ENCODE measurements at regions not wholly inside any gene's neighbourhood (a gene's known extent, or its start where the extent isn't known, plus 50 kb on each side); places are given as distances from the start of the nearest gene placed in this dataset.

DNA sequence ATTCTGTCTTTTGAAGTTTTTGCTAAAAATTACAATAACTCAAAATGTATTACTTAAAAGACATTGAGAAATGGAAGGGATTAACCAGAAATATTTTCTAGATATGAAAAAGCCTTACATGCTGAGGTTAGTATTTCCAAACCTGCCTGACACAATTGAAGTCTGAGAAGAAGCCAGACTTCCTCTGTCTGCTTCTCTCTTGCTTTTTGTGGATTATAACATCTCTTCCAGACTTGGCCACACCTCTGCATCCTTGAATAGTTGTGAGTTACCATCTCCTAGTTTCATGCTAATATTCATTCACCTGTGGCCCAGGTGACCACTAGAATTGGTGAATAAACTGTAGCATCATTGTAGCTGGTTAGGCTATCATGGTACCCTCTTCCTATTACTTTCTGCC lies 497.6 kb downstream of the SLC16A7 start:
- H3K9me3 ChIP-seq (ENCODE audit: control insufficient read depth, low read length, poor library complexity, severe bottlenecking), result no peaks in the 10 kb centered on the region
- Mint-ChIP-seq H3K27me3 (no peaks in the 10 kb centered on the region), H3K36me3 (ENCODE audit: low read depth) (no peaks in the 10 kb centered on the region), H3K4me1 (no peaks in the 10 kb centered on the region), H3K27ac (no peak overlapping the region), H3K4me3 (no peak overlapping the region)
- ATAC-seq, result no peak
- no peak for DNase-seq

DNA sequence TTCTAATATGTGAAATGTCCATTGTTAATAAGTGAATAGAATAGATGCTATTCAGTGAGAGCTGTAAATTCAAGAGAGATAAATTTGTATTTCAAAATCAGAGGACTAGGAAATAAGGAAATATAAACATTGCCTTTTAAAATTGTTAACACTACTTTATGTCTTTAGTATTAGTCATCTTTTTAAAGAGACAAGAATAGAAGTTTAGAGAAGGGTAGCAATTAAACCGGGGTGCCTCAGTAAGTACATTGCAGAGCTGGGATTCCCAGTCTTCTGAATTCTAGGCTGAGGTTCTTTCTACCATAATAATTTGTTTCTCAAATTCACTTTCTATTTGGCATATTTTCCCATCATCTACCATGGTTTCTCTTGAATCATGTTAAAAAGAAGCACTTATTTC lies 498.6 kb downstream of the SLC16A7 start:
- no peak for ATAC-seq
- Mint-ChIP-seq H3K27ac (no peak overlapping the region), H3K4me1 (no peaks in the 10 kb centered on the region), H3K4me3 (no peak overlapping the region), H3K27me3 (no peaks in the 10 kb centered on the region), H3K36me3 (ENCODE audit: low read depth) (no peaks in the 10 kb centered on the region)
- no peak for DNase-seq
- no peaks in the 10 kb centered on the region for H3K9me3 ChIP-seq (ENCODE audit: control insufficient read depth, low read length, poor library complexity, severe bottlenecking)

GRCh38 chr12:60096727-60097126 lies 500.9 kb downstream of the SLC16A7 start:
- ATAC-seq (no peak), DNase-seq (no peak)
- H3K36me3 Mint-ChIP-seq (ENCODE audit: low read depth), result no peaks in the 10 kb centered on the region
- H3K4me1 Mint-ChIP-seq, result no peaks in the 10 kb centered on the region
- H3K27ac Mint-ChIP-seq, result no peak overlapping the region
- H3K4me3 Mint-ChIP-seq, result no peak overlapping the region
- H3K9me3 ChIP-seq (ENCODE audit: control insufficient read depth, low read length, poor library complexity, severe bottlenecking), result no peaks in the 10 kb centered on the region
- no peaks in the 10 kb centered on the region for H3K27me3 Mint-ChIP-seq

GRCh38 chr12:60100160-60100559 lies 504.3 kb downstream of the SLC16A7 start:
- H3K27me3 Mint-ChIP-seq, result no peaks in the 10 kb centered on the region
- H3K27ac Mint-ChIP-seq, result no peak overlapping the region
- DNase-seq, result no peak
- no peak overlapping the region for H3K4me3 Mint-ChIP-seq
- no peaks in the 10 kb centered on the region for H3K4me1 Mint-ChIP-seq
- H3K36me3 Mint-ChIP-seq (ENCODE audit: low read depth), result no peaks in the 10 kb centered on the region
- H3K9me3 ChIP-seq (ENCODE audit: control insufficient read depth, low read length, poor library complexity, severe bottlenecking), result no peaks in the 10 kb centered on the region
- no peak for ATAC-seq

- ATAC-seq, result no peak
- no peak for DNase-seq
- Mint-ChIP-seq H3K36me3 (ENCODE audit: low read depth) (no peaks in the 10 kb centered on the region), H3K27ac (no peak overlapping the region), H3K4me3 (no peak overlapping the region), H3K27me3 (no peaks in the 10 kb centered on the region), H3K4me1 (no peaks in the 10 kb centered on the region)
- no peaks in the 10 kb centered on the region for H3K9me3 ChIP-seq (ENCODE audit: control insufficient read depth, low read length, poor library complexity, severe bottlenecking)
These were observed 505.0 kb downstream of the SLC16A7 start for GRCh38 chr12:60100852-60101251.

DNA sequence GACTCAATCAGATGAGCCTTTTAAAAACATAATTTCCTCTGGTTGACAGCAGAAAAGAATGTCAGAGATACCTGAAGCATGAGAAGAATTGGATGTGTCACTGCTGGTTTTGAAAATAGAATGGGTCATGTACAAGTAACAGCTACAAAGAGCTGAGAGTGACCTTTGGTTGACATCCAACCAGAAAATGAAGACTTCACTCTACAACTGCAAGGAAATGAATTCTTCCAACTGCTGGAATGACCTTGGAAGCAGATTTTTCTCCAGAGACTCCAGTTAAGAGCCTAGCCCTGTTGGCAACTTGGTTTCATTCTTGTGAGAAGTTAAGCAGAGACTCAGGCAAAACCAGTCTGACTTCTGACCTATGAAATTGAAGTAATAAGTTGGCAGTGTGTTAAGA lies 505.9 kb downstream of the SLC16A7 start:
- DNase-seq (no peak), ATAC-seq (no peak)
- no peaks in the 10 kb centered on the region for H3K4me1 Mint-ChIP-seq
- H3K27ac Mint-ChIP-seq, result no peak overlapping the region
- H3K4me3 Mint-ChIP-seq, result no peak overlapping the region
- H3K9me3 ChIP-seq (ENCODE audit: control insufficient read depth, low read length, poor library complexity, severe bottlenecking), result no peaks in the 10 kb centered on the region
- no peaks in the 10 kb centered on the region for H3K27me3 Mint-ChIP-seq
- no peaks in the 10 kb centered on the region for H3K36me3 Mint-ChIP-seq (ENCODE audit: low read depth)

DNA sequence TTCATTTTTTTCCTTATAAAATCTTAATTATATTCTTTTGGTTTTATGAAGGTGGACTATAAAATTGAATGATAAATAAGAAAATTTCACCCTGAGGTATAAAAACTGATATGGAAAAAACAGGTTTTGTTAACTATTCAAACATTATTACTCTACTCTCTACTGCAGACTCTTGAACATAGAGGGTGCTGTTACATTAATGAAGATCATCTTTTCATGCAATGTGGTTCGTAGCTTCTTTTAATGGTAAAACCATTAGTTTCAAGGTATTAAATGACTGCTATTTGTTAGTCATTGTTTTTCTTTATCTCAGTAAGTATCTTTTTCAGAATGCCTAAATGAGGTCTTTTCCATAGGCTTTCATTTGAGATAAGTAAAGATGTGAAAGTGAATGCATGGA lies 510.4 kb downstream of the SLC16A7 start:
- DNase-seq (no peak), ATAC-seq (no peak)
- H3K4me3 Mint-ChIP-seq, result no peak overlapping the region

GRCh38 chr12:60107992-60108391 lies 512.2 kb downstream of the SLC16A7 start:
- no peak for DNase-seq
- H3K4me3 Mint-ChIP-seq, result no peak overlapping the region
- no peaks in the 10 kb centered on the region for H3K9me3 ChIP-seq (ENCODE audit: control insufficient read depth, low read length, poor library complexity, severe bottlenecking)
- H3K4me1 Mint-ChIP-seq, result no peaks in the 10 kb centered on the region
- no peak overlapping the region for H3K27ac Mint-ChIP-seq
- no peaks in the 10 kb centered on the region for H3K36me3 Mint-ChIP-seq (ENCODE audit: low read depth)
- no peak for ATAC-seq
- H3K27me3 Mint-ChIP-seq, result no peaks in the 10 kb centered on the region

More for the DNA sequence above, 510.4 kb downstream of the SLC16A7 start:
- no peaks in the 10 kb centered on the region for H3K9me3 ChIP-seq (ENCODE audit: control insufficient read depth, low read length, poor library complexity, severe bottlenecking)
- Mint-ChIP-seq H3K36me3 (ENCODE audit: low read depth) (no peaks in the 10 kb centered on the region), H3K27ac (no peak overlapping the region), H3K4me1 (no peaks in the 10 kb centered on the region), H3K27me3 (no peaks in the 10 kb centered on the region)

GRCh38 chr12:60112063-60112462 lies 516.2 kb downstream of the SLC16A7 start:
- Mint-ChIP-seq H3K4me3 (no peak overlapping the region), H3K27ac (no peak overlapping the region), H3K27me3 (no peaks in the 10 kb centered on the region), H3K36me3 (ENCODE audit: low read depth) (no peaks in the 10 kb centered on the region), H3K4me1 (no peaks in the 10 kb centered on the region)
- no peaks in the 10 kb centered on the region for H3K9me3 ChIP-seq (ENCODE audit: control insufficient read depth, low read length, poor library complexity, severe bottlenecking)
- DNase-seq (no peak), ATAC-seq (no peak)

DNA sequence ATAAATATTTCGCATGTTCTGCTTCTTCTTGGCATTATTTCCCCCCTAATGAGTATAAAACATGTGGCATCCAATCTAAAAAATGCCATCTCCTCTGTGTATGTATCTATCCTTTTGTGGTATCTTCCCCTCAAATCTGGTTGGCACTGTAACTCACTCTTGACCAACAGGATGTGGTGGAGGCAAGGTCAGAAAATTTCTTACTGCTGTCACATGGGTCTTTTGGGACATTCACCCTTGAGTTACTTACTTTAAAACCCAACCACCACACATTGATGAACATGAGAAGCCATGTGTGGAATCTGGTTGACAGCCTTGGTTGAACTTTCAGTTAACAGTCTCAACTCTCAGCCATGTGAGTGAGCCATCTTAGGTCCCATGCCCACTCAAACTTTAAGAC lies 516.9 kb downstream of the SLC16A7 start:
- Mint-ChIP-seq H3K27ac (no peak overlapping the region), H3K4me3 (no peak overlapping the region), H3K27me3 (no peaks in the 10 kb centered on the region), H3K4me1 (no peaks in the 10 kb centered on the region), H3K36me3 (ENCODE audit: low read depth) (no peaks in the 10 kb centered on the region)
- no peaks in the 10 kb centered on the region for H3K9me3 ChIP-seq (ENCODE audit: control insufficient read depth, low read length, poor library complexity, severe bottlenecking)
- no peak for ATAC-seq
- no peak for DNase-seq

GRCh38 chr12:60114169-60114568 lies 518.3 kb downstream of the SLC16A7 start:
- H3K27ac Mint-ChIP-seq, result no peak overlapping the region
- no peak overlapping the region for H3K4me3 Mint-ChIP-seq
- no peaks in the 10 kb centered on the region for H3K27me3 Mint-ChIP-seq
- no peaks in the 10 kb centered on the region for H3K36me3 Mint-ChIP-seq (ENCODE audit: low read depth)
- H3K4me1 Mint-ChIP-seq, result no peaks in the 10 kb centered on the region
- DNase-seq (no peak), ATAC-seq (no peak)
- no peaks in the 10 kb centered on the region for H3K9me3 ChIP-seq (ENCODE audit: control insufficient read depth, low read length, poor library complexity, severe bottlenecking)

DNA sequence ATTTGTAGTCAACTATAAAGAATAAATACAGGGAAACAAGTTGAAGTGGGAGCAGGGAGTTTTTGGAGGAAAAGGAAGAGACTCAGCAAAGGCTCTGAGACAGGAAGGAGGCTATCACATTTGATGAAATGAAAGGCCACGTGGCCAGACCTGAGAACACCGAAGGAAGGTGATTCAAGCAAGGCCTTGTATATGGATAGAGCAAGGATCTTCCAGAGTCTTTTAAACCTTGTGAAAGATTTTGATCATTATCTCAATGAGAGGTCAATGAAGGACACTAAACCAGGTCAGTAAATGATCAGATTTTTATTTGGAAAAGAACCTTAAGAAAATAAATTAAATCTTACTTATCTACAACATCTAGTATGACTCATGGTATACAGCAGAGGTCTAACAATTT lies 523.5 kb downstream of the SLC16A7 start:
- H3K27me3 Mint-ChIP-seq, result no peaks in the 10 kb centered on the region
- ATAC-seq, result no peak
- no peak overlapping the region for H3K27ac Mint-ChIP-seq
- no peaks in the 10 kb centered on the region for H3K4me1 Mint-ChIP-seq
- no peaks in the 10 kb centered on the region for H3K9me3 ChIP-seq (ENCODE audit: control insufficient read depth, low read length, poor library complexity, severe bottlenecking)
- DNase-seq, result no peak
- H3K4me3 Mint-ChIP-seq, result no peak overlapping the region
- H3K36me3 Mint-ChIP-seq (ENCODE audit: low read depth), result no peaks in the 10 kb centered on the region

- ATAC-seq (no peak), DNase-seq (no peak)
- H3K4me3 Mint-ChIP-seq, result no peak overlapping the region
- no peaks in the 10 kb centered on the region for H3K9me3 ChIP-seq (ENCODE audit: control insufficient read depth, low read length, poor library complexity, severe bottlenecking)
- H3K27me3 Mint-ChIP-seq, result no peaks in the 10 kb centered on the region
- H3K4me1 Mint-ChIP-seq, result no peaks in the 10 kb centered on the region
- no peaks in the 10 kb centered on the region for H3K36me3 Mint-ChIP-seq (ENCODE audit: low read depth)
- H3K27ac Mint-ChIP-seq, result no peak overlapping the region
These were observed 524.4 kb downstream of the SLC16A7 start for GRCh38 chr12:60120199-60120598.

GRCh38 chr12:60123557-60123956 lies 527.7 kb downstream of the SLC16A7 start:
- no peak overlapping the region for H3K27ac Mint-ChIP-seq

GRCh38 chr12:60137513-60137912 lies 541.7 kb downstream of the SLC16A7 start:
- H3K9me3 ChIP-seq (ENCODE audit: control insufficient read depth, low read length, poor library complexity, severe bottlenecking), result no peaks in the 10 kb centered on the region
- no peak overlapping the region for H3K27ac Mint-ChIP-seq
- H3K4me3 Mint-ChIP-seq, result no peak overlapping the region
- no peak for DNase-seq
- no peaks in the 10 kb centered on the region for H3K4me1 Mint-ChIP-seq
- H3K36me3 Mint-ChIP-seq (ENCODE audit: low read depth), result no peaks in the 10 kb centered on the region
- no peaks in the 10 kb centered on the region for H3K27me3 Mint-ChIP-seq
- ATAC-seq, result no peak

More at GRCh38 chr12:60123557-60123956, 527.7 kb downstream of the SLC16A7 start:
- DNase-seq (no peak), ATAC-seq (no peak)
- no peaks in the 10 kb centered on the region for H3K36me3 Mint-ChIP-seq (ENCODE audit: low read depth)
- no peaks in the 10 kb centered on the region for H3K27me3 Mint-ChIP-seq
- no peak overlapping the region for H3K4me3 Mint-ChIP-seq
- H3K9me3 ChIP-seq (ENCODE audit: control insufficient read depth, low read length, poor library complexity, severe bottlenecking), result no peaks in the 10 kb centered on the region
- H3K4me1 Mint-ChIP-seq, result no peaks in the 10 kb centered on the region
